Heart left ventricle (tissue), 16 donors: ENCODE measurements at regions not wholly inside any gene's neighbourhood (a gene's known extent, or its start where the extent isn't known, plus 50 kb on each side); places are given as distances from the start of the nearest gene placed in this dataset.

Experiments used
- ATAC-seq, 4 donors: fragments of 200-7000 bp; cut with Tn5 transposase; one replicate each; pipeline ENCODE4 v1.9.1; 2020 to 2022; ENCODE audit warnings: moderate library complexity in 4 of 4, mild to moderate bottlenecking in 3 of 4, moderate number of reproducible peaks in 1 of 4
- DNase-seq, 5 donors: peaks; one replicate each; pipeline ENCODE4 v3.0.0-alpha.2; 2020
- H3K27ac ChIP-seq, 12 donors: fragments of 200-600 bp; sonication (generic) in 4 of 12; one replicate each; pipeline versions ENCODE4 v1.5.0 to v1.8.0; 2016 to 2022; ENCODE audit warnings: mild to moderate bottlenecking in 2 of 12
- H3K27me3 ChIP-seq, 9 donors: fragments of 200-600 bp; sonication (generic) in 2 of 9; one replicate each; pipeline versions ENCODE4 v1.5.1 to v1.8.0; 2016 to 2022; ENCODE audit warnings: mild to moderate bottlenecking in 3 of 9
- H3K36me3 ChIP-seq, 9 donors: fragments of 200-600 bp; sonication (generic) in 2 of 9; one replicate each; pipeline versions ENCODE4 v1.5.0 to v1.8.0; 2018 to 2022; ENCODE audit warnings: mild to moderate bottlenecking in 2 of 9
- H3K4me1 ChIP-seq, 12 donors: fragments of 200-600 bp; sonication (generic) in 4 of 12; one replicate each; pipeline versions ENCODE4 v1.5.0 to v1.8.0; 2016 to 2022; ENCODE audit warnings: mild to moderate bottlenecking in 3 of 12
- H3K4me3 ChIP-seq, 12 donors: fragments of 200-600 bp; sonication (generic) in 4 of 12; one replicate each; pipeline versions ENCODE4 v1.5.0 to v1.8.0; 2017 to 2022; ENCODE audit warnings: mild to moderate bottlenecking in 9 of 12, moderate library complexity in 4 of 12
- H3K9me3 ChIP-seq, 12 donors: fragments of 200-600 bp; sonication (generic) in 4 of 12; one replicate each; pipeline versions ENCODE4 v1.5.0 to v1.8.0; 2016 to 2022; ENCODE audit warnings: mild to moderate bottlenecking in 1 of 12
- POLR2A ChIP-seq, 2 donors: fragments of 450-650 bp; IDR thresholded peaks; one replicate each; pipeline ENCODE4 v1.6.1; 2017; ENCODE audit warnings: antibody characterized with exemption in 2 of 2, mild to moderate bottlenecking in 2 of 2, moderate library complexity in 2 of 2
- WGBS, 4 donors: extraction: QIAGEN DNeasy Blood & Tissue Kit in 2 of 4; methylation state at CpG; one replicate each; pipeline versions ENCODE4 v1.1.5 to v1.1.7; 2013 to 2018; 5-methylcytosine and 5-hydroxymethylcytosine counted together
- intact Hi-C, 10 donors: fragments of 100-400 bp; cut with DNase I; formaldehyde crosslinking; loops; one replicate each; pipeline versions ENCODE4 v1.11.1 to v1.14.2; 2022
- TF ChIP-seq, protein P1 (sequence below), 12 donors: fragments of 200-600 bp; sonication (generic) in 4 of 12; IDR thresholded peaks; one replicate each; pipeline versions ENCODE4 v1.5.0 to v1.8.0; 2018 to 2022; ENCODE audit warnings: antibody characterized with exemption in 12 of 12, mild to moderate bottlenecking in 5 of 12
- donor health status: ischemic (EF 13 %, LVEDD 7.1; RV severe dilation, severe dysfunction).
- donor health status: healthy with polysubstance abuse.
- donor health status: DM: no; HTN: yes; CAD: no.
- donor health status: DM: no; HTN: no; CAD: no.
- donor health status: ischemic (EF 25% LVEDD 6.9; RV normal size, moderate dysfunction).
- donor health status: ischemic (EF 25% LVEDD 5.7; RV mildly dilated, moderate dysfunction).
- donor health status: healthy.
- donor health status: DM: yes; HTN: yes; CAD: no.
- donor health status: ischemic (EF 35%, LVEDD 5.7; RV mildly dilated, moderate dysfunction).
- donor health status: nonischemic (EF 11% LVEDD 7.7; RV severe dilation, severe dysfunction).
- donor health status: DM: yes; HTN: yes; CAD: no.
- donor health status: PGD.
- donor health status: ischemic (EF 29% LVEDD 5.4; RV normal size, mild dysfunction).
- donor health status: nonischemic (EF 23%, LVEDD 6.1; RV moderate dilation, normal function).

DNA sequence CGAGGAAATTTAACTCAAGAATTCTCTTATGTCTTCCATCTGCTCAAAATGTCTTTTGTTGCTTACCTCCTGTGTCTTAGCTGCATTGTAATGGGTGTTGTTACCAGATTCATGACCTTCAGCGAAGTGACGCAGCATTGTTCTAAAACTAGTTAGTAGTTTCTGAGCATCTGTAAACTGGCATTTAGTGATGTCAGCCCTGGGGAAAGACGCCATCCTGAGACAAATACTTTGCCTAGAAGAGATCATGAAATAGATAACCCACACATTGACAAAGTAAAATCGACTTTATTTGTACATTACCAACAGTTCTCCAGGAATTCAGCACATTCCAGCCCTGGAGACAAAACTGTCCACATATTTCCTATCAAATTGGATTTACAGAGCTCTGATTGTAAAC is 87.8 kb downstream of the GPAM start:
- intact Hi-C loops: no loop called here
- DNase-seq (no peak), ATAC-seq (no peak)
- WGBS, 4 donors: 70 to 86% (median 79%) methylated on average over 5 of the region's 5 CpGs
- H3K4me3 ChIP-seq: no peak overlapping the region
- no peaks in the 10 kb centered on the region for H3K27me3 ChIP-seq
- H3K36me3 ChIP-seq: no peaks in the 10 kb centered on the region
- no peak overlapping the region for H3K27ac ChIP-seq
- no peak for TF ChIP-seq POLR2A (IDR thresholded peaks at IDR 0.05)
- TF ChIP-seq, protein P1, sequence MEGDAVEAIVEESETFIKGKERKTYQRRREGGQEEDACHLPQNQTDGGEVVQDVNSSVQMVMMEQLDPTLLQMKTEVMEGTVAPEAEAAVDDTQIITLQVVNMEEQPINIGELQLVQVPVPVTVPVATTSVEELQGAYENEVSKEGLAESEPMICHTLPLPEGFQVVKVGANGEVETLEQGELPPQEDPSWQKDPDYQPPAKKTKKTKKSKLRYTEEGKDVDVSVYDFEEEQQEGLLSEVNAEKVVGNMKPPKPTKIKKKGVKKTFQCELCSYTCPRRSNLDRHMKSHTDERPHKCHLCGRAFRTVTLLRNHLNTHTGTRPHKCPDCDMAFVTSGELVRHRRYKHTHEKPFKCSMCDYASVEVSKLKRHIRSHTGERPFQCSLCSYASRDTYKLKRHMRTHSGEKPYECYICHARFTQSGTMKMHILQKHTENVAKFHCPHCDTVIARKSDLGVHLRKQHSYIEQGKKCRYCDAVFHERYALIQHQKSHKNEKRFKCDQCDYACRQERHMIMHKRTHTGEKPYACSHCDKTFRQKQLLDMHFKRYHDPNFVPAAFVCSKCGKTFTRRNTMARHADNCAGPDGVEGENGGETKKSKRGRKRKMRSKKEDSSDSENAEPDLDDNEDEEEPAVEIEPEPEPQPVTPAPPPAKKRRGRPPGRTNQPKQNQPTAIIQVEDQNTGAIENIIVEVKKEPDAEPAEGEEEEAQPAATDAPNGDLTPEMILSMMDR (IDR thresholded peaks at IDR 0.05): no peak
- H3K9me3 ChIP-seq: no peaks in the 10 kb centered on the region
- H3K4me1 ChIP-seq: no peaks in the 10 kb centered on the region

DNA sequence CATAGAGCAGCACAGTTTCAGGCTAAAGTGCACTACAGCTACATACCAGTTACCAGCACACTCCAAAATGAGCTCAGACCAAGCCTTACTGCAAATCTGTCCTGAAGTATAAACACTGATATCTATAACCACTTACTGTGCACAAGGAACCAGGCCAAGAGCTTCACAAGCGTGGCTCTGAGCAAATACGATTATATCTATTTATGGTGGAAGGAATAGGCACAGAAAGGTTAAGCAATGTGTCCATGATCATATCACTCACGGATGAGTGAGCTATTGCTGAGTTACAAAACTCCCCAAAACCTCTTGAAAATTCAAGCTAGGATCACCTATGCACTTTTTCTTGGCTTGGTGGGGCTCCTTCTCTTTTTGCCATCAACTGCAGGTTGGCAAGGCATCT is 84.9 kb downstream of the GPAM start:
- 54 to 93% (median 66%) methylated on average over 2 to 3 of the region's 3 CpGs for WGBS, 4 donors
- ATAC-seq: no peak

More for the DNA sequence above, 84.9 kb downstream of the GPAM start:
- Histone ChIP-seq H3K27me3 (no peaks in the 10 kb centered on the region), H3K36me3 (no peaks in the 10 kb centered on the region), H3K4me1 (no peaks in the 10 kb centered on the region), H3K4me3 (no peak overlapping the region), H3K9me3 (no peaks in the 10 kb centered on the region), H3K27ac (no peak overlapping the region)
- intact Hi-C loops: no loop called here
- DNase-seq: no peak
- TF ChIP-seq, protein P1 (IDR thresholded peaks at IDR 0.05): no peak
- no peak for TF ChIP-seq POLR2A (IDR thresholded peaks at IDR 0.05)
